ENCODE measurements at regions not wholly inside any gene's neighbourhood (a gene's known extent, or its start where the extent isn't known, plus 50 kb on each side); places are given as distances from the start of the nearest gene placed in this dataset.

GRCh38 chr16:55233464-55233863, 90.5 kb upstream of the IRX6 start:
- TF ChIP-seq POLR2A (IDR thresholded peaks at IDR 0.05; ENCODE audit: low read depth, low read length) (no peak), POLR2AphosphoS5 (IDR thresholded peaks at IDR 0.05; ENCODE audit: low read depth, low read length) (no peak), TAF1 (IDR thresholded peaks at IDR 0.05; ENCODE audit: borderline replicate concordance, low read depth, low read length) (no peak)

Data from GM12892 (cell line).